AG04450 (cell line): ENCODE measurements at regions not wholly inside any gene's neighbourhood (a gene's known extent, or its start where the extent isn't known, plus 50 kb on each side); places are given as distances from the start of the nearest gene placed in this dataset. TPM values are rescaled to one million over a fixed set of nuclear protein-coding genes. Genes with fewer than 3 reads are reported as not detected.

Experiments used
- CTCF ChIA-PET: fragments of 300-600, 350-600 bp; formaldehyde crosslinking; extraction: SDS; loops from one replicate; lab custom pipeline; 2022; ENCODE audit warnings: antibody characterized with exemption, inconsistent platforms; lab: Charles Lee
- POLR2A ChIA-PET: fragments of 350-600 bp; formaldehyde crosslinking; extraction: SDS; loops from one replicate; lab custom pipeline; 2021; ENCODE audit warnings: antibody characterized with exemption, inconsistent platforms; lab: Yijun Ruan, JAX
- DNase-seq: peaks from one replicate; pipeline ENCODE4 v3.0.0-alpha.2; 2011; ENCODE audit warnings: low read depth, low spot score
- H3K27ac ChIP-seq: one replicate; pipeline ENCODE4 v1.5.1; 2012; ENCODE audit warnings: low read depth, low read length, control low read depth
- H3K27me3 ChIP-seq: one replicate; pipeline ENCODE4 v1.6.0; 2012; ENCODE audit warnings: low read length; ENCODE audit not compliant: control insufficient read depth, insufficient read depth
- H3K4me3 ChIP-seq: 2 replicates; pipeline ENCODE4 v1.5.1; 2011; ENCODE audit warnings: mild to moderate bottlenecking, low read depth, low read length, control low read depth
- H3K9me3 ChIP-seq: 2 replicates; pipeline ENCODE4 v1.5.1; 2012; ENCODE audit warnings: low read length; ENCODE audit not compliant: control insufficient read depth, insufficient read depth
- small RNA-seq: library from RNA; depleted of rRNA; stranded (forward); fragments of <200 nt; gene quantifications from one replicate; pipeline ENCODE3, GENCODE V24; 2012; ENCODE audit warnings: low read depth; ENCODE audit not compliant: insufficient read length
- TF ChIP-seq, protein P1 (sequence below): IDR thresholded peaks from 2 replicates; pipeline ENCODE4 v1.5.1; 2011; ENCODE audit warnings: low read depth, low read length, control low read depth, inconsistent platforms

DNA sequence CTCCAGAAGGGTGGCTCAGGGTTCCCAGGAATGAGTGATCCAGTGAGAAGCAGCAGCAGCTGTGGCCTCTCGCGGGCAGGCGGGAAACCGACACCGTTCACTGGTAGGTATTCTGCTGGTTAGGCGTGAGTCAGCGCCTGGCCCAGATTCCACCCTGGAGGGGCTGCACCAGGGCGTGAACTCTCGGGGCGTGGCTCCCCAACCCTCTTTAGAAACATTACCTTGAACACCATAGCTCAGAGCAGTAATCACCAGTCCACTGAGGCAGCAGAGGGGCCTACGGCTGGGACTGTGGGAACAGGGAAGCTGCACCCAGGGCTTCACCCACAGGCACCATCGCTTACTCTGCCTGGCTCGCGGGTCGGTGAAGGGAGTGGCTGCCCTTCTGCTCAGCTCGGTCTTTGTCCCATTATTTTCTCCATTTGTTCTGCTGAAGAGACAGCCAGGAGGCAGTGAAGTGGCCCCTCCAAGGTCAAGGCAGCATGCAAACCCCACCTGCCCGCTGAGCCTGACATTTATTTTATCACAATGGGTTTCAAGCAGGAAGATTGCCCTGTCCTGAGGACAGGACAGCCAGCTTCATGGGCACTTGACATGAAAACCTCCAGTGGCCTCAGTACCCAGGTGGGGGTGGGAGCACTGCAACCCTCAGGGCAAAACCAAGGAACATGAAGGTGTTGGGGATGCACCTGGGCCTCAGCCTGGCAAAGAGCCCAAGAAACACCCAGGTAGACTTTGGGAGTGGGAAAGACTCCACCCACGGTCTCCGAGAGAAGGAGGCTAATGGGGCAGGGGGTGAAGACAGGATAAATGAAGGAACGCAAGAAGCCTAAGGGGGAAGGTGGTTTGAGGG, 51.0 kb upstream of the CD93 start:
- ChIA-PET CTCF (no interaction called here), POLR2A (no interaction called here)
- peaks cover 3% of the 10 kb centered on the region; the same call in 1 of the 2 replicates for H3K9me3 ChIP-seq
- no peak overlapping the region for H3K4me3 ChIP-seq
- TF ChIP-seq, protein P1, sequence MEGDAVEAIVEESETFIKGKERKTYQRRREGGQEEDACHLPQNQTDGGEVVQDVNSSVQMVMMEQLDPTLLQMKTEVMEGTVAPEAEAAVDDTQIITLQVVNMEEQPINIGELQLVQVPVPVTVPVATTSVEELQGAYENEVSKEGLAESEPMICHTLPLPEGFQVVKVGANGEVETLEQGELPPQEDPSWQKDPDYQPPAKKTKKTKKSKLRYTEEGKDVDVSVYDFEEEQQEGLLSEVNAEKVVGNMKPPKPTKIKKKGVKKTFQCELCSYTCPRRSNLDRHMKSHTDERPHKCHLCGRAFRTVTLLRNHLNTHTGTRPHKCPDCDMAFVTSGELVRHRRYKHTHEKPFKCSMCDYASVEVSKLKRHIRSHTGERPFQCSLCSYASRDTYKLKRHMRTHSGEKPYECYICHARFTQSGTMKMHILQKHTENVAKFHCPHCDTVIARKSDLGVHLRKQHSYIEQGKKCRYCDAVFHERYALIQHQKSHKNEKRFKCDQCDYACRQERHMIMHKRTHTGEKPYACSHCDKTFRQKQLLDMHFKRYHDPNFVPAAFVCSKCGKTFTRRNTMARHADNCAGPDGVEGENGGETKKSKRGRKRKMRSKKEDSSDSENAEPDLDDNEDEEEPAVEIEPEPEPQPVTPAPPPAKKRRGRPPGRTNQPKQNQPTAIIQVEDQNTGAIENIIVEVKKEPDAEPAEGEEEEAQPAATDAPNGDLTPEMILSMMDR, result no peak
- H3K27me3 ChIP-seq, result no peaks in the 10 kb centered on the region
- no peak overlapping the region for H3K27ac ChIP-seq
- DNase-seq, result no peak

DNA sequence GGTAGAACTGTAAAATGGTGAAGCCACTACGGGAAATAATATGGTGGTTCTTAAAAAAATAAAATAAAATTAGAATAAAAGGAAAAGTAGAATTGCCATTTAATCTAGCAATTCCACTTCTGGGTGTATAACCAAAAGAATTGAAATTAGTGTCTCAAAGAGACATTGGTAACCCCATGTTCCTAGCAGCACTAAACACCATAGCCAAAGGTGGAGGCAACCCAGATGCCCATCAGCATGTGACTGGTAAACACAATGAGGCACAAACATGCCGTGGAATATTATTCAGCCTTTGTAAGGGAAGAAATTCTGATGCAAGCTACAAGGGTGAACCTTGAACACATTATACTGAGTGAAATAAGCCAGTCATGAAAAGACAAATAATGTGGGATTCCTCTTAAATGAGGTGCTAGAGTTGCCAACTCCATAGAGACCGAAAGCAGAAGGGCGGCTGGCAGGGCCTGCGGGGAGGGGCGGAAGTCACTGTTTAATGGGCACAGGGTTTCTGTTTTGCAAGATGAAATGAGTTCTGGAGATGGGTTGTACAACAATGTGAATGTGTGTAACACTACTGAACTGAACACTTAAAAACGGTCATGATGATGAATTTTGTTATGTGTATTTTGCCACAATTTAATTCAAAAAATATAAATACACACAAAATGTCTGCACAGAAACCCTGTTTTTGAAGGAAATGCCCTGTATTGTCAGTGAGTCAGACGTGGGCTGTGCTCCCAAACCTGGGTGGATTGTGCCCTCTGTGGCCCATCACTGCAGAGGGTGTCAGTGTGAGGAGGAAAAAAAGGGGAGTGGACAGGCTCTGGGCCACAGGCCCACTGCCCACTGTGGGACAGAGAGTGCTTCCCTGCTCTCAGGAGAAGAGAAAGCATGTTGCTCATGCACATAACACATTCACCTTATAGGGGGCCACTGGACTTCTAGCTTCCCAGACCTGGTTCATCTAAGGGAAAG, 49.6 kb upstream of the CD93 start:
- Histone ChIP-seq H3K9me3 (peaks cover 3% of the 10 kb centered on the region; the same call in 1 of the 2 replicates), H3K27ac (no peak overlapping the region), H3K4me3 (no peak overlapping the region), H3K27me3 (no peaks in the 10 kb centered on the region)
- ChIA-PET CTCF (no interaction called here), POLR2A (no interaction called here)
- TF ChIP-seq, protein P1, result no peak
- DNase-seq, result no peak

Small RNA genes lying in the stretch of these regions (small RNA-seq; reads per million reads assigned to genes)
- gene RNA5SP478, result not detected
